Neural progenitor cell (in vitro differentiated cells): ENCODE measurements at regions not wholly inside any gene's neighbourhood (a gene's known extent, or its start where the extent isn't known, plus 50 kb on each side); places are given as distances from the start of the nearest gene placed in this dataset.

Experiments
- EZH2 ChIP-seq: fragments of 200-600 bp; sonication (generic); IDR thresholded peaks from 2 replicates; pipeline ENCODE4 v1.6.1; 2017; ENCODE audit warnings: antibody characterized with exemption, mild to moderate bottlenecking, moderate library complexity
- TF ChIP-seq, protein P1 (sequence below): fragments of 200-600 bp; sonication (generic); IDR thresholded peaks from 2 replicates; pipeline ENCODE4 v1.5.1; 2017; ENCODE audit warnings: antibody characterized with exemption, mild to moderate bottlenecking

DNA sequence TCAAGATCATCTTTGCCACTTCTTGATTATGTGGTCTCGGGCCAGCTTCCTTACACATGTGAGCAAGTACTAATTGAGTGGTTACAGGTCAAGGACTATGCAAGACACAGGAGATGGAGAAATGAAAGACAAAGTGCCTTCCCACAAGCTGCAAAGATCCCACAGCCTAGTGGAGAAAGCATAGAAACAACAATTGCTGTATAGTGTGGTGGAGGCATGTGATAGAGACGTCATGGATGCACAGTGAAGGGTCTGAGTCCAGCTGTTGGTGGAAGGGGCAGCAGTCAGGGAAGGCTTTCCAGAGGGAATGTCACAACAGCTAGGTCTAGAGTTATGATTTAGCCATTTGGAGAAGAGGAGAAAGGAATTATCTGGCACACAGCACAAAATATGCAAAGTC is 210.6 kb downstream of the KDR start:
- TF ChIP-seq, protein P1, sequence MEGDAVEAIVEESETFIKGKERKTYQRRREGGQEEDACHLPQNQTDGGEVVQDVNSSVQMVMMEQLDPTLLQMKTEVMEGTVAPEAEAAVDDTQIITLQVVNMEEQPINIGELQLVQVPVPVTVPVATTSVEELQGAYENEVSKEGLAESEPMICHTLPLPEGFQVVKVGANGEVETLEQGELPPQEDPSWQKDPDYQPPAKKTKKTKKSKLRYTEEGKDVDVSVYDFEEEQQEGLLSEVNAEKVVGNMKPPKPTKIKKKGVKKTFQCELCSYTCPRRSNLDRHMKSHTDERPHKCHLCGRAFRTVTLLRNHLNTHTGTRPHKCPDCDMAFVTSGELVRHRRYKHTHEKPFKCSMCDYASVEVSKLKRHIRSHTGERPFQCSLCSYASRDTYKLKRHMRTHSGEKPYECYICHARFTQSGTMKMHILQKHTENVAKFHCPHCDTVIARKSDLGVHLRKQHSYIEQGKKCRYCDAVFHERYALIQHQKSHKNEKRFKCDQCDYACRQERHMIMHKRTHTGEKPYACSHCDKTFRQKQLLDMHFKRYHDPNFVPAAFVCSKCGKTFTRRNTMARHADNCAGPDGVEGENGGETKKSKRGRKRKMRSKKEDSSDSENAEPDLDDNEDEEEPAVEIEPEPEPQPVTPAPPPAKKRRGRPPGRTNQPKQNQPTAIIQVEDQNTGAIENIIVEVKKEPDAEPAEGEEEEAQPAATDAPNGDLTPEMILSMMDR = no peak
- TF ChIP-seq EZH2 = no peak
